ENCODE measurements at regions not wholly inside any gene's neighbourhood (a gene's known extent, or its start where the extent isn't known, plus 50 kb on each side); places are given as distances from the start of the nearest gene placed in this dataset.

GRCh38 chr6:145544514-145544913, 190.8 kb downstream of the EPM2A start:
- TF ChIP-seq CTCF (IDR thresholded peaks at IDR 0.05) (no peak), ZNF138 (CRISPR knock-in tag; conservative IDR thresholded peaks at IDR 0.05) (no peak), MAX (CRISPR knock-in tag; IDR thresholded peaks at IDR 0.05) (no peak), NR1H2 (CRISPR knock-in tag; IDR thresholded peaks at IDR 0.05) (no peak), ATF3 (CRISPR knock-in tag; conservative IDR thresholded peaks at IDR 0.05) (no peak), SP1 (CRISPR knock-in tag; conservative IDR thresholded peaks at IDR 0.05) (no peak), FOXJ3 (CRISPR knock-in tag; IDR thresholded peaks at IDR 0.05; ENCODE audit: borderline replicate concordance) (no peak), ETV6 (CRISPR knock-in tag; IDR thresholded peaks at IDR 0.05) (no peak), CREB1 (CRISPR knock-in tag; IDR thresholded peaks at IDR 0.05) (no peak), E2F1 (CRISPR knock-in tag; IDR thresholded peaks at IDR 0.05) (no peak), ELF4 (CRISPR knock-in tag; IDR thresholded peaks at IDR 0.05; ENCODE audit: low read depth) (no peak), ZNF263 (CRISPR knock-in tag; IDR thresholded peaks at IDR 0.05; ENCODE audit: low read depth) (no peak)

All from WTC11 (cell line).